Stomach (tissue), 8 donors: ENCODE measurements at regions not wholly inside any gene's neighbourhood (a gene's known extent, or its start where the extent isn't known, plus 50 kb on each side); places are given as distances from the start of the nearest gene placed in this dataset.

ENCODE experiments used
- DNase-seq, 2 donors: peaks; one replicate each; pipeline versions ENCODE4 v3.0.0 to v3.0.0-alpha.2; 2013 to 2019
- H3K27ac ChIP-seq, 5 donors: fragments of 200-600 bp in 4 of 5; sonication (generic) in 4 of 5; one replicate each; pipeline ENCODE4 v1.5.1; 2013 to 2019; ENCODE audit warnings: mild to moderate bottlenecking in 1 of 5, moderate library complexity in 1 of 5
- H3K27me3 ChIP-seq, 3 donors: fragments of 200-600 bp; sonication (generic); one replicate each; pipeline ENCODE4 v1.5.1; 2017 to 2019; ENCODE audit warnings: mixed run types in 1 of 3
- H3K36me3 ChIP-seq, 4 donors: fragments of 200-600 bp; sonication (generic); 1 replicate in 3 of 4; 2 replicates in 1 of 4; pipeline ENCODE4 v1.5.1; 2016 to 2019
- H3K4me1 ChIP-seq, 4 donors: fragments of 200-600 bp; sonication (generic); one replicate each; pipeline ENCODE4 v1.5.1; 2016 to 2019
- H3K4me3 ChIP-seq, 4 donors: fragments of 200-600 bp; sonication (generic) in 3 of 4; one replicate each; pipeline ENCODE4 v1.5.1; 2016 to 2019; ENCODE audit warnings: mild to moderate bottlenecking in 1 of 4
- H3K9me3 ChIP-seq, 4 donors: fragments of 200-600 bp; sonication (generic); one replicate each; pipeline ENCODE4 v1.5.1; 2016 to 2019
- EP300 ChIP-seq: sonication (generic); formaldehyde crosslinking; IDR thresholded peaks from one replicate; pipeline ENCODE4 v1.6.1; 2017; ENCODE audit warnings: antibody characterized with exemption
- POLR2A ChIP-seq, 4 donors: fragments of 450-650 bp; IDR thresholded peaks; one replicate each; pipeline ENCODE4 v1.6.1; 2016; ENCODE audit warnings: antibody characterized with exemption in 4 of 4, control low read depth in 2 of 4, mild to moderate bottlenecking in 1 of 4, moderate library complexity in 1 of 4
- POLR2AphosphoS5 ChIP-seq, 3 donors: sonication (generic); formaldehyde crosslinking; IDR thresholded peaks; one replicate each; pipeline ENCODE4 v1.6.1; 2016; ENCODE audit warnings: antibody characterized with exemption in 3 of 3
- WGBS, 5 donors: extraction: QIAGEN DNeasy Blood & Tissue Kit in 3 of 5; methylation state at CpG; one replicate each; pipeline versions ENCODE4 v1.1.5 to v1.1.7; 2013 to 2018; 5-methylcytosine and 5-hydroxymethylcytosine counted together
- intact Hi-C: fragments of 100-400 bp; cut with DNase I; formaldehyde crosslinking; loops from one replicate; pipeline ENCODE4 v1.15.1; 2023; ENCODE audit warnings: low total_unique reads
- TF ChIP-seq, protein P1 (sequence below), 7 experiments: fragments of 450-650 bp in 4 of 7; fragments of 200-600 bp in 3 of 7; sonication (generic) in 3 of 7; IDR thresholded peaks; one replicate each; pipeline ENCODE4 v1.5.1; 2016 to 2019; ENCODE audit warnings: antibody characterized with exemption in 7 of 7, control low read depth in 2 of 7, mild to moderate bottlenecking in 1 of 7
- donor health status: healthy with polysubstance abuse.
- donor health status: Bipolar disorder and iron deficiency.
- donor health status: healthy.

DNA sequence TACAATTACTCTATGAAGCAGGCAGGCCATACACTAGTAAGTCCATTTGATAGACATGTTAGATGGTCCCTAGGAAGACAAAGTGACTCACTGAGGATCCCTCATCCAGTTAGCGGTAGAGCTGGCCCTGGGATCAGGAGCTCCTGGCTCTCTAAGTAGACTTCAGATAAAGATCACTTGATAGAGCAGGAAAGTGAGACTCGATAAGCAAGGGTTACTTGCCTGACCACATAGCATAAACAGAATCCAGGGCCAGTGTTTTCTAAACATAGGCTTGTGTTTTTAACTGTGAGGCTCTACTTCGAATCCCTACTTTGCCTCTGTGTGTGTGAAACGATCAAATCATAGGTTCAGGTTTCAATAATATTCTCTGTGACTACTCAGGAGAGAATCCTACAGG lies 355.2 kb upstream of the TRIB2 start:
- Histone ChIP-seq H3K27ac (no peak overlapping the region), H3K9me3 (no peaks in the 10 kb centered on the region), H3K36me3 (no peaks in the 10 kb centered on the region), H3K4me1 (no peaks in the 10 kb centered on the region), H3K27me3 (no peaks in the 10 kb centered on the region), H3K4me3 (no peak overlapping the region)
- 58 to 75% (median 68%) methylated on average over 4 of the region's 4 CpGs for WGBS, 5 donors
- intact Hi-C loops, result no loop called here
- TF ChIP-seq POLR2AphosphoS5 (IDR thresholded peaks at IDR 0.05) (no peak), POLR2A (IDR thresholded peaks at IDR 0.05) (no peak)
- TF ChIP-seq, protein P1, sequence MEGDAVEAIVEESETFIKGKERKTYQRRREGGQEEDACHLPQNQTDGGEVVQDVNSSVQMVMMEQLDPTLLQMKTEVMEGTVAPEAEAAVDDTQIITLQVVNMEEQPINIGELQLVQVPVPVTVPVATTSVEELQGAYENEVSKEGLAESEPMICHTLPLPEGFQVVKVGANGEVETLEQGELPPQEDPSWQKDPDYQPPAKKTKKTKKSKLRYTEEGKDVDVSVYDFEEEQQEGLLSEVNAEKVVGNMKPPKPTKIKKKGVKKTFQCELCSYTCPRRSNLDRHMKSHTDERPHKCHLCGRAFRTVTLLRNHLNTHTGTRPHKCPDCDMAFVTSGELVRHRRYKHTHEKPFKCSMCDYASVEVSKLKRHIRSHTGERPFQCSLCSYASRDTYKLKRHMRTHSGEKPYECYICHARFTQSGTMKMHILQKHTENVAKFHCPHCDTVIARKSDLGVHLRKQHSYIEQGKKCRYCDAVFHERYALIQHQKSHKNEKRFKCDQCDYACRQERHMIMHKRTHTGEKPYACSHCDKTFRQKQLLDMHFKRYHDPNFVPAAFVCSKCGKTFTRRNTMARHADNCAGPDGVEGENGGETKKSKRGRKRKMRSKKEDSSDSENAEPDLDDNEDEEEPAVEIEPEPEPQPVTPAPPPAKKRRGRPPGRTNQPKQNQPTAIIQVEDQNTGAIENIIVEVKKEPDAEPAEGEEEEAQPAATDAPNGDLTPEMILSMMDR (IDR thresholded peaks at IDR 0.05), result no peak
- no peak for DNase-seq

DNA sequence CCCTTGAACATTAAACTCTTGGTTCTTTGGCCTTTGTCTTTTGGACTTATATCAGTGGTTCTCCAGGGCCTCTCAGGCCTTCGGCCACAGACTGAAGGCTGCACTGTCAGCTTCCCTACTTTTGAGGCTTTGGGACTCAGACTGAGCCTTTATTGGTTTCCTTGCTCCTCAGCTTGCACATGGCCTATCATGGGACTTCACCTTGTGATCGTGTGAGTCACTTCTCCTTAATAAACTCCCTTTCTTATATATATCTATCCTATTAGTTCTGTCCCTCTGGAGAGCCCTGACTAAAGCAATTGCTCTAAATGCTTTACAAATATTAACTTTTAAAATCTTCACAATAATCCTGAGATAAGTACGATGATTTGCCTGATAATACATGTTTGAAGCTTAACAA lies 353.6 kb upstream of the TRIB2 start:
- no peaks in the 10 kb centered on the region for H3K36me3 ChIP-seq
- DNase-seq, result no peak
- TF ChIP-seq POLR2A (IDR thresholded peaks at IDR 0.05) (no peak), EP300 (no peak), POLR2AphosphoS5 (IDR thresholded peaks at IDR 0.05) (no peak)
- TF ChIP-seq, protein P1 (IDR thresholded peaks at IDR 0.05), result no peak
- no peaks in the 10 kb centered on the region for H3K4me1 ChIP-seq
- 56 to 75% (median 66%) methylated on average over 3 of the region's 3 CpGs for WGBS, 5 donors
- H3K9me3 ChIP-seq, result no peaks in the 10 kb centered on the region
- H3K4me3 ChIP-seq, result no peak overlapping the region
- H3K27me3 ChIP-seq, result no peaks in the 10 kb centered on the region
- intact Hi-C loops, result no loop called here
- no peak overlapping the region for H3K27ac ChIP-seq

DNA sequence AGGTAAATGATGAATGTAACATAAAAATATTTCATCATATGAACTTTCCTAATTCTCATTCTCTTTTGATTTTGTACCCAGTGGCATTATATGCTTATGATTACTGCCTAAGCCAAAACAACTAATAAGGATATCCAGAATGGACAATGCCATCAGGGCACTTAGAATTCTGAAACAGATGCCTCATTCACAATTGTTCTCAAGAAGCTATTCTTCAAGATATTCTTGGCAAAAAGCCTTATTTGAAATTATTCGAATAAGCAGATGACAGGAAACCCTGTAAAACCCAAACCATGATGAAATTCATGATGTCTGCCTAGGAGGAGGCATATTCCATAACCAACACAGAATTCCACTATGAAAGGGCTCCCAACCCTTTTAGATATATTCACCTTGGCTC lies 353.2 kb upstream of the TRIB2 start:
- no peaks in the 10 kb centered on the region for H3K27me3 ChIP-seq
- no peaks in the 10 kb centered on the region for H3K36me3 ChIP-seq
- H3K4me1 ChIP-seq, result no peaks in the 10 kb centered on the region
- no peak overlapping the region for H3K4me3 ChIP-seq
- no peak overlapping the region for H3K27ac ChIP-seq
- H3K9me3 ChIP-seq, result no peaks in the 10 kb centered on the region
- intact Hi-C loops, result no loop called here
- 53 to 76% (median 70%) methylated on average over 1 of the region's 1 CpG for WGBS, 5 donors
- TF ChIP-seq EP300, result no peak
- no peak for TF ChIP-seq POLR2A (IDR thresholded peaks at IDR 0.05)
- TF ChIP-seq, protein P1 (IDR thresholded peaks at IDR 0.05), result no peak
- TF ChIP-seq POLR2AphosphoS5 (IDR thresholded peaks at IDR 0.05), result no peak
- DNase-seq, result no peak

DNA sequence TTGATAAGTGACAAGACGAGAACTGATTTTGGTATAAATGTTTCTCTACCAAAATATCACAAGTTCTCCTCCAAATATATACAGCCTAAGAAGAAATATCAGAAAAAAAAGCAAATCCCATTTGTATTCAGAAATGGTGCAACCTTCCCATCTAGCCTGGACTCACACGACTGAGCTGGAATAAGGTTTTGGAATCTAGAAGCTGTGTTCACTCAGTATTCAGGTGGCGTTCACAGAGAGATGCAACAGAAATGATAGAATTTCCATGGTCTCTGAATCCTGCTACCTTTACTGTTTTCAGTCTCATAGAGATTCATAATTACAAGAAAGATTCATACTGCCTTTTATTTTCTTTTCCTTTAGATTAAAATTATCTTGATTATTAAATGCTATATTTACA lies 347.2 kb upstream of the TRIB2 start:
- H3K36me3 ChIP-seq, result no peaks in the 10 kb centered on the region
- DNase-seq, result no peak
- H3K27me3 ChIP-seq, result no peaks in the 10 kb centered on the region
- WGBS, 5 donors, result 87 to 97% (median 92%) methylated on average over 3 of the region's 3 CpGs
- no peaks in the 10 kb centered on the region for H3K9me3 ChIP-seq
- TF ChIP-seq, protein P1 (IDR thresholded peaks at IDR 0.05), result no peak
- TF ChIP-seq EP300 (no peak), POLR2AphosphoS5 (IDR thresholded peaks at IDR 0.05) (no peak), POLR2A (IDR thresholded peaks at IDR 0.05) (no peak)
- no peak overlapping the region for H3K27ac ChIP-seq
- H3K4me1 ChIP-seq, result no peaks in the 10 kb centered on the region
- H3K4me3 ChIP-seq, result no peak overlapping the region
- intact Hi-C loops, result no loop called here
